Lung (tissue), 11 donors: ENCODE measurements at regions not wholly inside any gene's neighbourhood (a gene's known extent, or its start where the extent isn't known, plus 50 kb on each side); places are given as distances from the start of the nearest gene placed in this dataset.

Experiments used
- ATAC-seq: fragments of 200-7000 bp; cut with Tn5 transposase; one replicate; pipeline ENCODE4 v1.9.1; 2020; ENCODE audit warnings: moderate number of reproducible peaks; ENCODE audit not compliant: insufficient read depth, low FRiP score
- DNase-seq, 3 donors: peaks; one replicate each; pipeline ENCODE4 v3.0.0-alpha.2; 2013 to 2017
- H3K27ac ChIP-seq, 2 donors: one replicate each; pipeline ENCODE4 v1.5.1; 2013; ENCODE audit warnings: mild to moderate bottlenecking in 2 of 2, moderate library complexity in 2 of 2, control low read depth in 1 of 2, inconsistent platforms in 1 of 2, low read depth in 1 of 2, low read length in 1 of 2
- H3K27me3 ChIP-seq, 3 donors: one replicate each; pipeline ENCODE4 v1.5.1; 2013; ENCODE audit warnings: low read length in 2 of 3; ENCODE audit not compliant: control insufficient read depth in 3 of 3, insufficient read depth in 3 of 3
- H3K36me3 ChIP-seq, 4 donors: one replicate each; pipeline ENCODE4 v1.5.1; 2013; ENCODE audit warnings: low read length in 4 of 4, mild to moderate bottlenecking in 1 of 4, moderate library complexity in 1 of 4; ENCODE audit not compliant: control insufficient read depth in 4 of 4, insufficient read depth in 4 of 4
- H3K4me1 ChIP-seq, 5 donors: one replicate each; pipeline ENCODE4 v1.5.1; 2013; ENCODE audit warnings: low read length in 5 of 5, mild to moderate bottlenecking in 2 of 5, moderate library complexity in 1 of 5; ENCODE audit not compliant: control insufficient read depth in 5 of 5, insufficient read depth in 5 of 5
- H3K4me3 ChIP-seq: one replicate; pipeline ENCODE4 v1.5.1; 2013; ENCODE audit warnings: mild to moderate bottlenecking, control low read depth, moderate library complexity
- H3K9ac ChIP-seq, 2 donors: one replicate each; pipeline ENCODE4 v1.5.1; 2013; ENCODE audit warnings: low read length in 2 of 2, control low read depth in 1 of 2; ENCODE audit not compliant: insufficient read depth in 1 of 2
- H3K9me3 ChIP-seq, 4 donors: one replicate each; pipeline ENCODE4 v1.5.1; 2013; ENCODE audit warnings: low read length in 3 of 4, mild to moderate bottlenecking in 1 of 4, moderate library complexity in 1 of 4; ENCODE audit not compliant: control insufficient read depth in 4 of 4, insufficient read depth in 3 of 4
- CTCF ChIP-seq: IDR thresholded peaks from 2 replicates; pipeline ENCODE4 v1.5.1; 2012; ENCODE audit warnings: mild to moderate bottlenecking; ENCODE audit errors: control extremely low read depth, extremely low read depth
- WGBS, 2 donors: extraction: QIAGEN DNeasy Blood & Tissue Kit; methylation state at CpG; one replicate each; pipeline ENCODE4 v1.1.7; 2013; 5-methylcytosine and 5-hydroxymethylcytosine counted together
- donor health status: control.
- donor health status: control.
- donor health status: Bipolar disorder and iron deficiency.
- donor health status: healthy.
- donor health status: DM: yes; HTN: yes; CAD: no.

- no peaks in the 10 kb centered on the region for H3K27me3 ChIP-seq
- H3K9me3 ChIP-seq = no peaks in the 10 kb centered on the region
- no peak for ATAC-seq
- peaks cover 0 to 4% (median 0%) of the 10 kb centered on the region in 5 donors for H3K4me1 ChIP-seq
- no peaks in the 10 kb centered on the region for H3K36me3 ChIP-seq
- 0 to 94% methylated on average over 1 of the region's 1 CpG for WGBS, 2 donors
- no peak overlapping the region for H3K9ac ChIP-seq
- no peak for TF ChIP-seq CTCF
- no peak overlapping the region for H3K27ac ChIP-seq
- no peak overlapping the region for H3K4me3 ChIP-seq
- no peak for DNase-seq
These were observed 193.7 kb upstream of the FRMD6 start for GRCh38 chr14:51457843-51458562.

GRCh38 chr14:51458563-51458955 lies 193.2 kb upstream of the FRMD6 start:
- no peaks in the 10 kb centered on the region for H3K36me3 ChIP-seq
- no peak overlapping the region for H3K4me3 ChIP-seq
- no peaks in the 10 kb centered on the region for H3K27me3 ChIP-seq
- ATAC-seq (no peak), DNase-seq (no peak)
- WGBS, 2 donors = 81 to 89% methylated on average over 1 of the region's 1 CpG
- H3K27ac ChIP-seq = no peak overlapping the region
- H3K9ac ChIP-seq = no peak overlapping the region
- H3K9me3 ChIP-seq = no peaks in the 10 kb centered on the region
- H3K4me1 ChIP-seq = peaks cover 0 to 4% (median 0%) of the 10 kb centered on the region in 5 donors
- no peak for TF ChIP-seq CTCF

DNA sequence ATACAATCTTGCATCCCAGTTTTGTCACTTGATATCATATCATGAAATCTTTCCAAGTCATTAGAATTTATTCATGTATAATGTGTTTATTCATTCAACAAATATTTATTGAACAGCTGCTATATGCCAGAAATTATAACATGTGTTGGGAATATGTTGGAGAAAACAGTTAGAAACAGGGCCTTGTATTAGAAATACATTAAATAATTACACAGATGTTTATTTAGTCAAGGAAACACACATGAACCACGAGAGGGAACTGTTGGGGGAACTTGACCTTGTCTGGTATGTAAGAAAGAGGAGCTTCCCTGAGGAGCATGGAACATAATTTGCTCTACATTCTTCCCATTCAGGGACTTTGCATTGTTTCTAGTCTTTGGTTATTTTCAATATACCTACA lies 191.7 kb upstream of the FRMD6 start:
- ATAC-seq (no peak), DNase-seq (peak in 2 of 3 donors; percentile 67 to 72)
- WGBS, 2 donors = 31 to 43% methylated on average over 1 of the region's 1 CpG

More for the DNA sequence above, 191.7 kb upstream of the FRMD6 start:
- no peak overlapping the region for H3K4me3 ChIP-seq
- H3K4me1 ChIP-seq = peaks cover 0 to 4% (median 0%) of the 10 kb centered on the region in 5 donors
- no peak overlapping the region for H3K27ac ChIP-seq
- no peak for TF ChIP-seq CTCF
- H3K9ac ChIP-seq = no peak overlapping the region
- no peaks in the 10 kb centered on the region for H3K27me3 ChIP-seq
- peaks cover 0 to 1% (median 0%) of the 10 kb centered on the region in 4 donors for H3K9me3 ChIP-seq
- H3K36me3 ChIP-seq = no peaks in the 10 kb centered on the region
